HG02852 (cell line): ENCODE measurements at regions not wholly inside any gene's neighbourhood (a gene's known extent, or its start where the extent isn't known, plus 50 kb on each side); places are given as distances from the start of the nearest gene placed in this dataset.

Experiments
- ATAC-seq: cut with Tn5 transposase; IDR thresholded peaks from one replicate; pipeline ENCODE4 v1.9.1; 2021; ENCODE audit warnings: mild to moderate bottlenecking, moderate library complexity; ENCODE audit not compliant: unreplicated experiment

- ATAC-seq, result no peak
Observed at GRCh38 chr16:55041540-55042234, 111.0 kb downstream of the IRX5 start.

- ATAC-seq, result no peak
Observed at GRCh38 chr16:55042556-55043432, 112.1 kb downstream of the IRX5 start.

GRCh38 chr16:55043499-55043898, 112.8 kb downstream of the IRX5 start:
- no peak for ATAC-seq

- no peak for ATAC-seq
Observed at GRCh38 chr16:55044201-55044975, 113.7 kb downstream of the IRX5 start.

GRCh38 chr16:55045329-55045728, 114.7 kb downstream of the IRX5 start:
- no peak for ATAC-seq

- ATAC-seq, result no peak
Observed at GRCh38 chr16:55045756-55046460, 115.2 kb downstream of the IRX5 start.

GRCh38 chr16:55046513-55046912, 115.8 kb downstream of the IRX5 start:
- ATAC-seq, result no peak

GRCh38 chr16:55046916-55047315, 116.3 kb downstream of the IRX5 start:
- ATAC-seq, result no peak

GRCh38 chr16:55047331-55047730, 116.7 kb downstream of the IRX5 start:
- ATAC-seq, result no peak

GRCh38 chr16:55047903-55048497, 117.3 kb downstream of the IRX5 start:
- no peak for ATAC-seq

- no peak for ATAC-seq
Observed at GRCh38 chr16:55048745-55049144, 118.1 kb downstream of the IRX5 start.

GRCh38 chr16:55051571-55052347, 121.1 kb downstream of the IRX5 start:
- no peak for ATAC-seq

GRCh38 chr16:55052348-55052734, 121.7 kb downstream of the IRX5 start:
- ATAC-seq, result no peak

GRCh38 chr16:55052741-55053415, 122.2 kb downstream of the IRX5 start:
- ATAC-seq, result no peak

- no peak for ATAC-seq
Observed at GRCh38 chr16:55055262-55055661, 124.6 kb downstream of the IRX5 start.

- no peak for ATAC-seq
Observed at GRCh38 chr16:55056585-55057401, 126.1 kb downstream of the IRX5 start.

GRCh38 chr16:55057866-55058265, 127.2 kb downstream of the IRX5 start:
- ATAC-seq, result no peak

GRCh38 chr16:55058576-55058975, 127.9 kb downstream of the IRX5 start:
- ATAC-seq, result no peak
